MCF 10A (cell line): ENCODE measurements at regions not wholly inside any gene's neighbourhood (a gene's known extent, or its start where the extent isn't known, plus 50 kb on each side); places are given as distances from the start of the nearest gene placed in this dataset.

Experiments used
- BruUV-seq: library from RNA; stranded (reverse); fragments of 400-500 nt; replicated peaks from 2 replicates; lab custom pipeline; 2021; lab: Mats Ljungman, UMichigan
- CTCF ChIA-PET: fragments of 300-600 bp; sonication (Branson Sonifier 250); formaldehyde crosslinking; extraction: SDS; loops from one replicate; lab custom pipeline; 2021; ENCODE audit warnings: antibody characterized with exemption, inconsistent platforms; lab: Yijun Ruan, JAX
- POLR2A ChIA-PET: fragments of 300-600, 350-650 bp; sonication (Branson Sonifier 250); formaldehyde crosslinking; extraction: SDS; loops from one replicate; lab custom pipeline; 2020; ENCODE audit warnings: antibody characterized with exemption, inconsistent platforms; lab: Yijun Ruan, JAX
- DNase-seq: peaks from one replicate; pipeline ENCODE4 v3.0.0-alpha.2; 2018; ENCODE audit not compliant: unreplicated experiment
- H3K27ac Mint-ChIP-seq: one replicate; pipeline ENCODE4 v1.8.0; 2022; ENCODE audit warnings: mild to moderate bottlenecking, low read depth, mixed read lengths; ENCODE audit not compliant: unreplicated experiment
- H3K27me3 Mint-ChIP-seq: one replicate; pipeline ENCODE4 v1.8.0; 2022; ENCODE audit warnings: mixed read lengths; ENCODE audit not compliant: insufficient read depth, unreplicated experiment
- H3K36me3 Mint-ChIP-seq: one replicate; pipeline ENCODE4 v1.8.0; 2022; ENCODE audit warnings: mild to moderate bottlenecking, moderate library complexity, mixed read lengths; ENCODE audit not compliant: insufficient read depth, unreplicated experiment
- H3K4me1 Mint-ChIP-seq: one replicate; pipeline ENCODE4 v1.8.0; 2022; ENCODE audit warnings: mixed read lengths; ENCODE audit not compliant: insufficient read depth, unreplicated experiment
- H3K4me3 Mint-ChIP-seq: one replicate; pipeline ENCODE4 v1.8.0; 2022; ENCODE audit warnings: mild to moderate bottlenecking, moderate library complexity, mixed read lengths; ENCODE audit not compliant: unreplicated experiment
- H3K9me3 Mint-ChIP-seq: one replicate; pipeline ENCODE4 v1.8.0; 2022; ENCODE audit warnings: mixed read lengths; ENCODE audit not compliant: unreplicated experiment
- CTCF ChIP-seq: fragments of 200-600 bp; IDR thresholded peaks from one replicate; pipeline ENCODE4 v1.8.0; 2022; ENCODE audit warnings: antibody characterized with exemption, mild to moderate bottlenecking; ENCODE audit not compliant: unreplicated experiment
- intact Hi-C: fragments of 100-400 bp; cut with micrococcal nuclease; formaldehyde crosslinking; loops from 2 replicates; pipeline ENCODE4 v1.14.1; 2022

GRCh38 chr12:56872366-56872765 is 61.8 kb downstream of the SDR9C7 start:
- TF ChIP-seq CTCF, result no peak
- Mint-ChIP-seq H3K27ac (no peak overlapping the region), H3K4me1 (peaks cover 5% of the 10 kb centered on the region), H3K27me3 (no peaks in the 10 kb centered on the region), H3K4me3 (no peak overlapping the region), H3K9me3 (peaks cover 4% of the 10 kb centered on the region), H3K36me3 (no peaks in the 10 kb centered on the region)
- no peak for DNase-seq
- POLR2A ChIA-PET, result interaction anchor here (1.0 kb wide), 1 partner anchor 25 kb away, joined by 4 read pairs; no protein-coding TSS in a partner anchor
- intact Hi-C loops, result no loop called here
- BruUV-seq, result no TSS peak
- CTCF ChIA-PET, result interaction anchor here (0.6 to 1.0 kb wide), 3 partner anchors 18 to 314 kb away, joined by 3 to 4 read pairs (median 3); no protein-coding TSS in a partner anchor

GRCh38 chr12:56867216-56867615 is 67.0 kb downstream of the SDR9C7 start:
- no peak overlapping the region for H3K27ac Mint-ChIP-seq
- H3K27me3 Mint-ChIP-seq, result no peaks in the 10 kb centered on the region
- CTCF ChIA-PET, result no interaction called here
- H3K4me1 Mint-ChIP-seq, result no peaks in the 10 kb centered on the region
- no peak for DNase-seq
- POLR2A ChIA-PET, result no interaction called here
- no TSS peak for BruUV-seq
- H3K4me3 Mint-ChIP-seq, result no peak overlapping the region
- no peak for TF ChIP-seq CTCF
- H3K9me3 Mint-ChIP-seq, result peaks cover 30% of the 10 kb centered on the region
- H3K36me3 Mint-ChIP-seq, result no peaks in the 10 kb centered on the region
- intact Hi-C loops, result no loop called here

- intact Hi-C loops, result no loop called here
- H3K4me1 Mint-ChIP-seq, result no peaks in the 10 kb centered on the region
- H3K9me3 Mint-ChIP-seq, result peaks cover 30% of the 10 kb centered on the region
- H3K27ac Mint-ChIP-seq, result no peak overlapping the region
- CTCF ChIA-PET, result interaction anchor here (0.6 to 0.9 kb wide), 2 partner anchors 138 to 246 kb away, joined by 3 read pairs; no protein-coding TSS in a partner anchor
- POLR2A ChIA-PET, result interaction anchor here (0.9 kb wide), 1 partner anchor 10 kb away, joined by 3 read pairs; no protein-coding TSS in a partner anchor
- TF ChIP-seq CTCF, result no peak
- no TSS peak for BruUV-seq
- H3K36me3 Mint-ChIP-seq, result no peaks in the 10 kb centered on the region
- H3K4me3 Mint-ChIP-seq, result no peak overlapping the region
- DNase-seq, result no peak
- H3K27me3 Mint-ChIP-seq, result no peaks in the 10 kb centered on the region
These were observed 67.7 kb downstream of the SDR9C7 start for GRCh38 chr12:56866493-56866892.

- intact Hi-C loops, result no loop called here
- POLR2A ChIA-PET, result no interaction called here
These were observed 69.9 kb downstream of the SDR9C7 start for GRCh38 chr12:56864318-56864717.

More at GRCh38 chr12:56864318-56864717, 69.9 kb downstream of the SDR9C7 start:
- no peaks in the 10 kb centered on the region for H3K36me3 Mint-ChIP-seq
- no TSS peak for BruUV-seq
- TF ChIP-seq CTCF, result no peak
- no peak for DNase-seq
- H3K9me3 Mint-ChIP-seq, result peaks cover 30% of the 10 kb centered on the region
- H3K27ac Mint-ChIP-seq, result no peak overlapping the region
- CTCF ChIA-PET, result interaction anchor here (0.6 kb wide), 1 partner anchor 787 kb away, joined by 6 read pairs; no protein-coding TSS in a partner anchor
- no peaks in the 10 kb centered on the region for H3K27me3 Mint-ChIP-seq
- no peaks in the 10 kb centered on the region for H3K4me1 Mint-ChIP-seq
- no peak overlapping the region for H3K4me3 Mint-ChIP-seq
